ENCODE measurements at regions not wholly inside any gene's neighbourhood (a gene's known extent, or its start where the extent isn't known, plus 50 kb on each side); places are given as distances from the start of the nearest gene placed in this dataset.
"Not testable (repeated sequence)": the region's sequence is repeated elsewhere in the genome, so short reads cannot be mapped to it uniquely, and the experiment has no call there.

DNA sequence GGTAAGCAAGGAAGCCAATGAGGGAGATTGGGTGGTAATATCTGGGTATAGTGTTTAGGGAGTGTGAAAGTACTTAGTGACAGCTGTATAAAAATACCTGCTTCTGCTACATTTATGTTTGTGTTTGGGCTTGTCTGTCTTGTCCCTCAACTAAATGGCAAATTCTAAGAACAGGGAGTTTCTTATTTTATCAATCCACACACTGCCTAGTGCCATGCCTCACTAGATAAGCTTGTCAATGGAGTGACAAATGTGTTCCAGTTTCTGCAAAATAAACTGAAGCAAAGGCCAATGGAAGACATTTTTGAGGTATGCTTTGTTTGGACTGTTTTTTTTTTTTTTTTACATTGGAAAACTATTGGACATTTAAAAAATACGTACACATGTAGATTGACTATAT lies 418.0 kb downstream of the SH2D1A start:
- no peak for DNase-seq (ENCODE audit: low read depth in 2 of 2)
- TF ChIP-seq, protein P1, sequence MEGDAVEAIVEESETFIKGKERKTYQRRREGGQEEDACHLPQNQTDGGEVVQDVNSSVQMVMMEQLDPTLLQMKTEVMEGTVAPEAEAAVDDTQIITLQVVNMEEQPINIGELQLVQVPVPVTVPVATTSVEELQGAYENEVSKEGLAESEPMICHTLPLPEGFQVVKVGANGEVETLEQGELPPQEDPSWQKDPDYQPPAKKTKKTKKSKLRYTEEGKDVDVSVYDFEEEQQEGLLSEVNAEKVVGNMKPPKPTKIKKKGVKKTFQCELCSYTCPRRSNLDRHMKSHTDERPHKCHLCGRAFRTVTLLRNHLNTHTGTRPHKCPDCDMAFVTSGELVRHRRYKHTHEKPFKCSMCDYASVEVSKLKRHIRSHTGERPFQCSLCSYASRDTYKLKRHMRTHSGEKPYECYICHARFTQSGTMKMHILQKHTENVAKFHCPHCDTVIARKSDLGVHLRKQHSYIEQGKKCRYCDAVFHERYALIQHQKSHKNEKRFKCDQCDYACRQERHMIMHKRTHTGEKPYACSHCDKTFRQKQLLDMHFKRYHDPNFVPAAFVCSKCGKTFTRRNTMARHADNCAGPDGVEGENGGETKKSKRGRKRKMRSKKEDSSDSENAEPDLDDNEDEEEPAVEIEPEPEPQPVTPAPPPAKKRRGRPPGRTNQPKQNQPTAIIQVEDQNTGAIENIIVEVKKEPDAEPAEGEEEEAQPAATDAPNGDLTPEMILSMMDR (IDR thresholded peaks at IDR 0.05; ENCODE audit: low read depth, low read length), result no peak

DNA sequence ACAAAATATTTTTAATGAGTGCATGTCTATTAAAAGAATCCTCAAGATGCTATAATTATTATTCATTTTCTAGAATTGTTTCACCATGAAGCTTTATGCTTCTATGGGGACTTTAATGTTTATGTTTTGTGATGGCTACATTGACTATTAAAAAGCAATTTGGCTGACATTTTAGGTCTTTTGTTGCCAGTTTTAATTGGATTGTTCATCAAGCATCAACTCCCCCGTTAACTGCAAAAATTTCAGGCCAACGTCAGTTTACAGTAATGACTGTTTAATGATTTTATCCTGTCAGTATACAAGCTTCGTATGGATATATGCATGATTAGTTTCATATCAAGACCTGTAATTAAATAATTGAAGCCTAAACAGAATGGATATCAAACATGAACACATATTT lies 422.8 kb downstream of the SH2D1A start:
- no peak overlapping the region for H3K4me3 ChIP-seq (replicated peaks in 1 of 2; ENCODE audit: low read depth in 2 of 2, low read length in 2 of 2)
- no peak for DNase-seq (ENCODE audit: low read depth in 2 of 2)
- TF ChIP-seq, protein P1 (IDR thresholded peaks at IDR 0.05; ENCODE audit: low read depth, low read length), result no peak

More for the DNA sequence above, 418.0 kb downstream of the SH2D1A start:
- H3K4me3 ChIP-seq (replicated peaks in 1 of 2; ENCODE audit: low read depth in 2 of 2, low read length in 2 of 2), result no peak overlapping the region

DNA sequence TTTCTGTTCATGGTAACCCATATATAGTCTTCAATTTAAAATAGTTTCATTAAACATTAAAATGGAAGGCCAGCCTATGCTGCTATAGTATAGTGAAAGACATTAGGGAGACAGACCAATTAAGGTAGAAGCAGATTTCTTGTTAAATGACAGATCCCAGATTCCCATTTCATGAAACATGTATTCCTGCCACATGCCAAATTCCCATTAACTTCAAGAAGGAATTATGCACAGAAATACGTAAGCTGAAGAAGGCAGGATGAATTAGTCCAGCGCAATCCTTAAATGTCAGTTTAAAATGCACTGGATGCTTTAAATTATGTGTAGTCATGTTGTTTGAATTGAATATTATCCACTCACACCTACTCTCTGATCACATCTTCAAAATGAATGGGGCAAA lies 424.9 kb downstream of the SH2D1A start:
- no peak overlapping the region for H3K4me3 ChIP-seq (replicated peaks in 1 of 2; ENCODE audit: low read depth in 2 of 2, low read length in 2 of 2)
- DNase-seq (ENCODE audit: low read depth in 2 of 2), result no peak
- TF ChIP-seq, protein P1 (IDR thresholded peaks at IDR 0.05; ENCODE audit: low read depth, low read length), result no peak

DNA sequence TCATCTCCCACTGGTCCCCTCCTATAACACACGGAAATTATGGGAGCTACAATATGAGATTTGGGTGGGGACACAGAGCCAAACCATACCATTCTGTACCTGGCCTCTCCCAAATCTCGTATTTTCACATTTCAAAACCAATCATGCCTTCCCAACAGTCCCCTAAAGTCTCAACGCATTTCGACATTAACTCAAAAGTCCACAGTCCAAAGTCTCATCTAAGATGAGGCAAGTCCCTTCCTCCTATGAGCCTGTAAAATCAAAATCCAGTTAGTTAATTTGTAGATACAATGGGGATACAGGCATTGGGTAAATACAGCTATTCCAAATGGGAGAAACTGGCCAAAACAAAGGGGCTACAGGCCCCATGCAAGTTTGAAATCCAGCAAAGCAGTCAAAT lies 441.9 kb downstream of the SH2D1A start:
- H3K4me3 ChIP-seq (replicated peaks in 1 of 2; ENCODE audit: low read depth in 2 of 2, low read length in 2 of 2), result not testable (repeated sequence)

DNA sequence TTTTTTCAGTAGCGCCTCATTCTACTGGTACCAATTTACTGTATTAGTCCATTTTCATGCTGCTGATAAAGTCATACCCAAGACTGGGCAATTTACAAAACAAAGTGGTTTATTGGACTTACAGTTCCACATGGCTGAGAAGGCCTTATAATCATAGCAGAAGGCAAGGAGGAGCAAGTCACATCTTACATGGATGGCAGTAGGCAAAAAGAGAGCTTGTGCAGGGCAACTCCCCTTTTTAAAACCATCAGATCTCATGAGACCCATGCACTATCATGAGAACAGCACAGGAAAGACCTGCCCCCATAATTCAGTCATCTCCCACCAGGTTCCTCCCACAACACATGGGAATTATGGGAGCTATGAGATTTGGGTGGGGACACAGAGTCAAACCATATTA lies 443.5 kb downstream of the SH2D1A start:
- not testable (repeated sequence) for H3K4me3 ChIP-seq (replicated peaks in 1 of 2; ENCODE audit: low read depth in 2 of 2, low read length in 2 of 2); DNase-seq (ENCODE audit: low read depth in 2 of 2)

More for the DNA sequence above, 441.9 kb downstream of the SH2D1A start:
- DNase-seq (ENCODE audit: low read depth in 2 of 2), result not testable (repeated sequence)

DNA sequence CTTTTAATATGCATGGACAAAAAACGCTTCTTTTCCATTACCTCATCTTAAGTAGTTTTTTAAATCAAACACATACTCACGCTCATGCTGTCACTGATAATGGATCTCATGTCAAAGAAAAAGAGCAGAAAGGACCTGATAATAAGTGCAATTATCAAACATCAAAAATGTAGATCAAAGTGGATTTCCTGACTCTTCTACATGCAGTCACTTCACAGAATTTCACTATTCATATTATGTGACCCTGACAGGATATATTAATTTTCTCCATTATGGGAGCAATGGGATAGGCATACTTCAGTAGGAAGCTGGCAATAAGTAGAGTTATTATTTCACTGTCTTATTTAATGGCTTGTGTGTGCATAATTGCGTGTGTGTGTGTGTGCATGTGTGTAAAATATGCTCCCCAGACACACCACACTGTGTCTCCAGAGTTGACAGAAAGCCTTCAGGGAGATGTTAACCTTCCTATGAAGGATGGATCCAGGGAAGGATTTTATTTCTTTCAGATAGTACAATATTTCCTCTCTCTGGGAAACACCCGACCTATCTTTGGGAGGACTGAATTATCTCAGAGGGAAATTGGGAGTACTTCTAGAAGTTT lies 445.2 kb downstream of the SH2D1A start:
- no peak overlapping the region for H3K4me3 ChIP-seq (replicated peaks in 1 of 2; ENCODE audit: low read depth in 2 of 2, low read length in 2 of 2)
- TF ChIP-seq, protein P1 (IDR thresholded peaks at IDR 0.05; ENCODE audit: low read depth, low read length), result no peak
- no peak for DNase-seq (ENCODE audit: low read depth in 2 of 2)

DNA sequence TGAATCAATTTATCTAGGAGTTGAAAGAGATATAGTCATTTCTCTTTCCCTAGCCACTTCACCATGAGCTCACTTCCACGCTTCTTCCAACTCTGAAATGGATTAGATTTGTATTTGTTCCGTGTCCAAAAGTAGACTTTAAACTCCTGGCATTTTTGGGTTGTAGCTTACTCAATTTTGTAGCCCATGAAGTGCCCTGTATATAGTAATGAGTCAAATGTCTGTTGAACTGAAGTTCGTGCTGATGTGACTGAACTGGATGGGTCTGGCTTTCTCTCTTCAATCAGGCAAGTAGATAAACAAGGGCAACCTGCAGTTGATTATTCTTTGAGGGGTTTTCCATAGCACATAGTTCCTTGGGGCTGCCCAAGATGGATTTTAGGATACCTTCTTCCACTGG lies 450.6 kb downstream of the SH2D1A start:
- no peak overlapping the region for H3K4me3 ChIP-seq (replicated peaks in 1 of 2; ENCODE audit: low read depth in 2 of 2, low read length in 2 of 2)
- TF ChIP-seq, protein P1 (IDR thresholded peaks at IDR 0.05; ENCODE audit: low read depth, low read length), result no peak
- DNase-seq (ENCODE audit: low read depth in 2 of 2), result no peak

DNA sequence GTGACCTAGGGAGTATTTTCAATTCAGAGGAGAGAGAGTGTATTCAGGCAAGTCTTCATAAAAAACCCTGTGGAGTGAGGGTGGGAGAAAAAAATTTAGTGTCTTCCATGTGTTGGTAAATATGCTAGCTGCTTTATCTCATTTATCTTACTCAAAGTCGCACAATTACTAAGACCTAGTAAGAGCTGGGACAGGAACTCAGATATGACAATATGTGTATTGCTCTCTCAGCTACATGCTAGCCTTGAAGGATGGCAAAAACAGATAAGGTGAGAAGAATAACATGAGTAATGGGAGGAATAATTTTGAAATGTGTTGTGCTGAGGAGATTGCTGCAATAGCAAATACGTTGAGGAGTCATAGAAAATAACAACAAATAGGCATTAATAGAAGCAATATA lies 458.6 kb downstream of the SH2D1A start:
- H3K4me3 ChIP-seq (replicated peaks in 1 of 2; ENCODE audit: low read depth in 2 of 2, low read length in 2 of 2), result no peak overlapping the region
- no peak for DNase-seq (ENCODE audit: low read depth in 2 of 2)
- TF ChIP-seq, protein P1 (IDR thresholded peaks at IDR 0.05; ENCODE audit: low read depth, low read length), result no peak
